Caco-2 (cell line): ENCODE measurements at regions not wholly inside any gene's neighbourhood (a gene's known extent, or its start where the extent isn't known, plus 50 kb on each side); places are given as distances from the start of the nearest gene placed in this dataset.

ENCODE experiments used
- BruUV-seq: library from RNA; stranded (reverse); fragments of 400-500 nt; replicated peaks from 2 replicates; lab custom pipeline; 2021; lab: Mats Ljungman, UMichigan
- CTCF ChIA-PET: fragments of 300-600 bp; sonication (Branson Sonifier 250); formaldehyde crosslinking; loops from one replicate; lab custom pipeline; 2022; ENCODE audit warnings: antibody characterized with exemption; lab: Charles Lee
- POLR2A ChIA-PET: fragments of 300-600 bp; sonication (Branson Sonifier 250); formaldehyde crosslinking; loops from one replicate; lab custom pipeline; 2022; ENCODE audit warnings: antibody characterized with exemption; lab: Charles Lee
- DNase-seq, 2 experiments: peaks; one replicate each; pipeline versions ENCODE4 v3.0.0 to v3.0.0-alpha.2; 2020 to 2022
- H3K27me3 ChIP-seq: replicated peaks from 2 replicates; pipeline ENCODE4 v1.6.0; 2011; ENCODE audit warnings: low read length; ENCODE audit not compliant: control insufficient read depth, insufficient read depth
- H3K36me3 ChIP-seq: 2 replicates; pipeline ENCODE4 v1.5.1; 2011; ENCODE audit warnings: low read length; ENCODE audit not compliant: control insufficient read depth, insufficient read depth
- H3K4me1 ChIP-seq: fragments of 250-450 bp; sonication (Bioruptor Pico); 2 replicates; pipeline ENCODE4 v1.5.1; 2020; ENCODE audit warnings: mild to moderate bottlenecking
- H3K4me3 ChIP-seq: 2 replicates; pipeline ENCODE4 v1.5.1; 2011; ENCODE audit warnings: low read depth, mild to moderate bottlenecking, control low read depth, low read length
- H3K9me3 ChIP-seq: fragments of 250-450 bp; sonication (Bioruptor Pico); 2 replicates; pipeline ENCODE4 v1.5.1; 2020; ENCODE audit warnings: mild to moderate bottlenecking, moderate library complexity
- H3K27ac Mint-ChIP-seq: one replicate; pipeline ENCODE4 v1.8.0; 2022; ENCODE audit warnings: mixed read lengths; ENCODE audit not compliant: unreplicated experiment
- H3K27me3 Mint-ChIP-seq: one replicate; pipeline ENCODE4 v1.8.0; 2022; ENCODE audit warnings: mixed read lengths; ENCODE audit not compliant: insufficient read depth, unreplicated experiment
- H3K36me3 Mint-ChIP-seq: one replicate; pipeline ENCODE4 v1.8.0; 2022; ENCODE audit warnings: mild to moderate bottlenecking, mixed read lengths; ENCODE audit not compliant: insufficient read depth, unreplicated experiment
- H3K4me1 Mint-ChIP-seq: one replicate; pipeline ENCODE4 v1.8.0; 2022; ENCODE audit warnings: low read depth, mixed read lengths; ENCODE audit not compliant: unreplicated experiment
- H3K4me3 Mint-ChIP-seq: one replicate; pipeline ENCODE4 v1.8.0; 2022; ENCODE audit warnings: mild to moderate bottlenecking, moderate library complexity, mixed read lengths; ENCODE audit not compliant: unreplicated experiment
- H3K9me3 Mint-ChIP-seq: one replicate; pipeline ENCODE4 v1.8.0; 2022; ENCODE audit warnings: mixed read lengths; ENCODE audit not compliant: unreplicated experiment
- intact Hi-C: fragments of 100-400 bp; cut with micrococcal nuclease; formaldehyde crosslinking; loops from one replicate; pipeline ENCODE4 v1.10.0; 2022; ENCODE audit not compliant: unreplicated experiment
- TF ChIP-seq, protein P1 (sequence below), 2 experiments: fragments of 200-600 bp in 1 of 2; IDR thresholded peaks; 1 replicate in 1 of 2; 2 replicates in 1 of 2; pipeline versions ENCODE4 v1.5.1 to v1.8.0; 2011 to 2022; ENCODE audit warnings: antibody characterized with exemption in 1 of 2, control low read depth in 1 of 2, inconsistent platforms in 1 of 2, low read depth in 1 of 2, low read length in 1 of 2, mild to moderate bottlenecking in 1 of 2, moderate library complexity in 1 of 2; ENCODE audit not compliant: insufficient read depth in 1 of 2, severe bottlenecking in 1 of 2, unreplicated experiment in 1 of 2

DNA sequence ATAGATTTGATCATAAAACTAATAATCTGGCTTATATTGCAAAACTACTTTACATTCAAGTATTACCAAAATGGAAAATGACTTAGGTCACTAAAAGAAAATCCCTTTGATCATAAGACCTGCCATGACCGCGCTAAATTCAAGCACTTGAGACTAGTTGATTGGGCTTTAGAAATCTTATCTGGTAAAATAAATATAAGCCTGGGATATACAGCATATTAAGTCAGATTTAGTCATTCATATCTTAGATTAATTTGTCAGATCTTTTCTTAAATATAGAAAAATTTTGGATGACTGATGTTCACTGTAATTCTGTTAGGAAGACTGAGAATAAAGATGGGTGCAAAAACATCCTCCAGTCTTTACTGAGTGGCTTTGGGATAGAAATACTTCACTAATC, 450.0 kb downstream of the HTR7 start:
- H3K27me3 ChIP-seq = no peaks in the 10 kb centered on the region
- H3K36me3 Mint-ChIP-seq = no peaks in the 10 kb centered on the region
- H3K36me3 ChIP-seq = no peaks in the 10 kb centered on the region
- H3K9me3 ChIP-seq = no peaks in the 10 kb centered on the region
- H3K4me1 Mint-ChIP-seq = peaks cover 8% of the 10 kb centered on the region
- no TSS peak for BruUV-seq
- no peak overlapping the region for H3K4me3 Mint-ChIP-seq
- TF ChIP-seq, protein P1, sequence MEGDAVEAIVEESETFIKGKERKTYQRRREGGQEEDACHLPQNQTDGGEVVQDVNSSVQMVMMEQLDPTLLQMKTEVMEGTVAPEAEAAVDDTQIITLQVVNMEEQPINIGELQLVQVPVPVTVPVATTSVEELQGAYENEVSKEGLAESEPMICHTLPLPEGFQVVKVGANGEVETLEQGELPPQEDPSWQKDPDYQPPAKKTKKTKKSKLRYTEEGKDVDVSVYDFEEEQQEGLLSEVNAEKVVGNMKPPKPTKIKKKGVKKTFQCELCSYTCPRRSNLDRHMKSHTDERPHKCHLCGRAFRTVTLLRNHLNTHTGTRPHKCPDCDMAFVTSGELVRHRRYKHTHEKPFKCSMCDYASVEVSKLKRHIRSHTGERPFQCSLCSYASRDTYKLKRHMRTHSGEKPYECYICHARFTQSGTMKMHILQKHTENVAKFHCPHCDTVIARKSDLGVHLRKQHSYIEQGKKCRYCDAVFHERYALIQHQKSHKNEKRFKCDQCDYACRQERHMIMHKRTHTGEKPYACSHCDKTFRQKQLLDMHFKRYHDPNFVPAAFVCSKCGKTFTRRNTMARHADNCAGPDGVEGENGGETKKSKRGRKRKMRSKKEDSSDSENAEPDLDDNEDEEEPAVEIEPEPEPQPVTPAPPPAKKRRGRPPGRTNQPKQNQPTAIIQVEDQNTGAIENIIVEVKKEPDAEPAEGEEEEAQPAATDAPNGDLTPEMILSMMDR (IDR thresholded peaks at IDR 0.05; ENCODE audit: insufficient read depth in 1 of 2, low read depth in 1 of 2, low read length in 1 of 2, severe bottlenecking in 1 of 2, unreplicated experiment in 1 of 2) = no peak
- ChIA-PET POLR2A (no interaction called here), CTCF (no interaction called here)
- no peak overlapping the region for H3K27ac Mint-ChIP-seq
- DNase-seq = no peak
- no peaks in the 10 kb centered on the region for H3K27me3 Mint-ChIP-seq
- H3K4me1 ChIP-seq = peaks cover 24% of the 10 kb centered on the region
- no peak overlapping the region for H3K4me3 ChIP-seq
- H3K9me3 Mint-ChIP-seq = peaks cover 19% of the 10 kb centered on the region
- intact Hi-C loops = no loop called here

DNA sequence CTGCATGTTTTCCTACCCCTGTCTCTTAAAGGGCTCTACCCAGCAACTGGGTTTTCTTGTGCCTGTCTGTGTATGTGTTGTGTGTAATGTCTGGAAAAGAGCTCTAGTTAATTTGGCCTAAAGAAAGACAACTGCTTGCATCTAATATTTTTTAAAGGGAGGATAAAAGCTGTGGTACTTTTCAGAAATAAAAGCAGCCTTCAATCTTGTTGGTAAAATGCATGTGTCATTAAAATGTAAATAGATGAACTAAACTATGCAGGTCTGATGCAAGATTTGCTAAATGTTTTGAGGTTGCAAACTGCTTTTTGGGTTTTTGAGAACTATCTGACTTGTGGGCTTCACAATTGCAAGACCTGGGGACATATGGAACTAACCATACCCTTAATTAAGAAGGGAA, 445.3 kb downstream of the HTR7 start:
- no peaks in the 10 kb centered on the region; the same call in 1 of the 2 replicates for H3K27me3 ChIP-seq
- no peaks in the 10 kb centered on the region for H3K36me3 Mint-ChIP-seq
- POLR2A ChIA-PET = no interaction called here
- no peak overlapping the region for H3K4me3 ChIP-seq
- H3K27ac Mint-ChIP-seq = no peak overlapping the region
- CTCF ChIA-PET = no interaction called here
- peaks cover 3% of the 10 kb centered on the region for H3K4me1 Mint-ChIP-seq
- intact Hi-C loops = no loop called here
- H3K4me3 Mint-ChIP-seq = no peak overlapping the region
- TF ChIP-seq, protein P1 (IDR thresholded peaks at IDR 0.05; ENCODE audit: insufficient read depth in 1 of 2, low read depth in 1 of 2, low read length in 1 of 2, severe bottlenecking in 1 of 2, unreplicated experiment in 1 of 2) = no peak
- no TSS peak for BruUV-seq
- H3K36me3 ChIP-seq = no peaks in the 10 kb centered on the region
- no peak for DNase-seq
- peaks cover 19% of the 10 kb centered on the region for H3K9me3 Mint-ChIP-seq
- H3K4me1 ChIP-seq = peaks cover 16% of the 10 kb centered on the region
- H3K27me3 Mint-ChIP-seq = no peaks in the 10 kb centered on the region
- no peaks in the 10 kb centered on the region for H3K9me3 ChIP-seq

DNA sequence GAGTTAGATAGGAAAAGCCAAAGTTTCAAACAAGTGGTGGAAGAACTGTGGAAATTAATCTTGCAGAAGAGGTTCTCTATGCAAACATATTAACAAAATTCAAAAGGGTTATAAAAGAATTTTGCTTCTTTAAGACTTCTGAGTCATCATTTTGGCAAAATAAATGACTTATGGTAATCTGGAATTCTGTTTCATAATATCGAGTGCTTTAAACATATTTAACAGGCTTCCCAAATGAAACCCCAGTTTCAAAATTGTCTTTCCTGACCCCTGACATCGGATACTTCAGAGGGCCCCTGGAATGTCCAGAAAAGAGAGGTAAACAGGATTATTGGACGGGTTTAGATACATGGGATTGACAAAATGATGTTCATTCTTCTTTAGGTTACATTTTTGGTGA, 444.6 kb downstream of the HTR7 start:
- H3K9me3 Mint-ChIP-seq = peaks cover 19% of the 10 kb centered on the region
- intact Hi-C loops = no loop called here
- no TSS peak for BruUV-seq

More for the DNA sequence above, 444.6 kb downstream of the HTR7 start:
- DNase-seq = no peak
- Histone ChIP-seq H3K4me1 (peaks cover 12% of the 10 kb centered on the region), H3K9me3 (no peaks in the 10 kb centered on the region), H3K36me3 (no peaks in the 10 kb centered on the region), H3K4me3 (no peak overlapping the region), H3K27me3 (no peaks in the 10 kb centered on the region; the same call in 1 of the 2 replicates)
- Mint-ChIP-seq H3K36me3 (no peaks in the 10 kb centered on the region), H3K4me1 (peaks cover 5% of the 10 kb centered on the region), H3K27ac (no peak overlapping the region), H3K4me3 (no peak overlapping the region), H3K27me3 (no peaks in the 10 kb centered on the region)
- ChIA-PET POLR2A (no interaction called here), CTCF (no interaction called here)
- TF ChIP-seq, protein P1 (IDR thresholded peaks at IDR 0.05; ENCODE audit: insufficient read depth in 1 of 2, low read depth in 1 of 2, low read length in 1 of 2, severe bottlenecking in 1 of 2, unreplicated experiment in 1 of 2) = no peak
